H1 (cell line): ENCODE measurements at regions not wholly inside any gene's neighbourhood (a gene's known extent, or its start where the extent isn't known, plus 50 kb on each side); places are given as distances from the start of the nearest gene placed in this dataset.

ENCODE experiments used
- CTCF ChIA-PET: fragments of 300-600 bp; sonication (Branson Sonifier 250); formaldehyde crosslinking; loops from one replicate; lab custom pipeline; 2021; ENCODE audit not compliant: partially characterized antibody; lab: Charles Lee
- POLR2A ChIA-PET: fragments of 300-600 bp; sonication (Branson Sonifier 250); formaldehyde crosslinking; loops from one replicate; lab custom pipeline; 2021; ENCODE audit warnings: inconsistent platforms; ENCODE audit not compliant: partially characterized antibody; lab: Charles Lee
- DNase-seq, 2 experiments: peaks; one replicate each; pipeline versions ENCODE4 v3.0.0 to v3.0.0-alpha.2; 2010 to 2022; ENCODE audit warnings: low spot score in 2 of 2, low read depth in 1 of 2, mixed read lengths in 1 of 2
- FAIRE-seq: peaks from 2 replicates; lab custom pipeline; 2011; peaks lifted over from hg19 to GRCh38; lab: Jason Lieb, UNC
- H2AFZ ChIP-seq: 2 replicates; pipeline ENCODE4 v1.8.1; 2012; ENCODE audit warnings: low read length, inconsistent platforms
- H2AK5ac ChIP-seq: 2 replicates; pipeline ENCODE4 v1.6.1; 2013; ENCODE audit warnings: low read depth, low read length
- H2BK120ac ChIP-seq: replicated peaks from 2 replicates; pipeline ENCODE3; 2013; ENCODE audit warnings: low read depth, low read length, inconsistent platforms
- H2BK12ac ChIP-seq: 2 replicates; pipeline ENCODE4 v1.6.1; 2013; ENCODE audit warnings: low read depth, low read length
- H2BK15ac ChIP-seq: 2 replicates; pipeline ENCODE4 v1.6.1; 2013; ENCODE audit warnings: low read length
- H2BK20ac ChIP-seq: 2 replicates; pipeline ENCODE4 v1.6.1; 2013; ENCODE audit warnings: low read length
- H2BK5ac ChIP-seq: 2 replicates; pipeline ENCODE4 v1.6.1; 2013; ENCODE audit warnings: low read depth, low read length
- H3K14ac ChIP-seq: 2 replicates; pipeline ENCODE4 v1.6.1; 2013; ENCODE audit warnings: inconsistent platforms; ENCODE audit not compliant: insufficient read length
- H3K18ac ChIP-seq: 2 replicates; pipeline ENCODE4 v1.6.1; 2013; ENCODE audit warnings: low read length; ENCODE audit errors: extremely low read depth
- H3K23ac ChIP-seq: 2 replicates; pipeline ENCODE4 v1.6.1; 2013; ENCODE audit warnings: inconsistent platforms; ENCODE audit not compliant: insufficient read length
- H3K23me2 ChIP-seq: 2 replicates; pipeline ENCODE4 v1.6.1; 2013; ENCODE audit warnings: low read depth, low read length
- H3K27ac ChIP-seq: 2 replicates; pipeline ENCODE4 v1.6.1; 2011; ENCODE audit warnings: low read depth, low read length, inconsistent platforms
- H3K27me3 ChIP-seq, 4 experiments: replicated peaks in 1 of 4; 1 replicate in 1 of 4; 2 replicates in 3 of 4; pipeline versions ENCODE4 v1.6.1 to v1.8.1; 2011 to 2013; ENCODE audit warnings: low read length in 3 of 4, mild to moderate bottlenecking in 3 of 4, inconsistent platforms in 2 of 4, mixed read lengths in 2 of 4, moderate library complexity in 1 of 4; ENCODE audit not compliant: control insufficient read depth in 3 of 4, insufficient read depth in 3 of 4; ENCODE audit errors: extremely low read depth in 1 of 4
- H3K36me3 ChIP-seq, 4 experiments: 2 replicates each; pipeline versions ENCODE4 v1.6.1 to v1.8.1; 2011 to 2013; ENCODE audit warnings: mild to moderate bottlenecking in 4 of 4, low read length in 3 of 4, moderate library complexity in 2 of 4, control low read depth in 1 of 4, inconsistent platforms in 1 of 4; ENCODE audit not compliant: insufficient read depth in 4 of 4, control insufficient read depth in 2 of 4
- H3K4ac ChIP-seq: replicated peaks from 2 replicates; pipeline ENCODE3; 2013; ENCODE audit warnings: low read length, low read depth, mixed read lengths, inconsistent platforms; ENCODE audit not compliant: insufficient read length
- H3K4me1 ChIP-seq, 4 experiments: replicated peaks in 1 of 4; 1 replicate in 1 of 4; 2 replicates in 3 of 4; pipeline versions ENCODE4 v1.6.1 to v1.8.1; 2011 to 2013; ENCODE audit warnings: low read length in 3 of 4, inconsistent platforms in 2 of 4, mixed read lengths in 1 of 4; ENCODE audit not compliant: insufficient read depth in 4 of 4, control insufficient read depth in 3 of 4
- H3K4me2 ChIP-seq, 2 experiments: 2 replicates each; pipeline versions ENCODE4 v1.6.1 to v1.8.1; 2011 to 2013; ENCODE audit warnings: low read depth in 2 of 2, low read length in 2 of 2, control low read depth in 1 of 2, inconsistent platforms in 1 of 2, mild to moderate bottlenecking in 1 of 2; ENCODE audit not compliant: insufficient read depth in 1 of 2
- H3K4me3 ChIP-seq, 4 experiments: fragments of 200-600, 300-600 bp in 1 of 4; sonication (generic), shearing (Covaris generic), sonication (Bioruptor Twin) in 1 of 4; 2 replicates each; pipeline versions ENCODE4 v1.5.1 to v1.8.1; 2011 to 2016; ENCODE audit warnings: low read length in 4 of 4, low read depth in 3 of 4, control low read depth in 2 of 4, inconsistent platforms in 2 of 4, mild to moderate bottlenecking in 2 of 4, mixed read lengths in 1 of 4, moderate library complexity in 1 of 4; ENCODE audit not compliant: insufficient read depth in 2 of 4; ENCODE audit errors: extremely low read depth in 1 of 4
- H3K56ac ChIP-seq: replicated peaks from 2 replicates; pipeline ENCODE3; 2013; ENCODE audit warnings: low read depth, mild to moderate bottlenecking, mixed read lengths, low read length, inconsistent platforms; ENCODE audit not compliant: insufficient read length
- H3K79me1 ChIP-seq: 2 replicates; pipeline ENCODE4 v1.6.1; 2013; ENCODE audit warnings: low read depth, low read length, control low read depth
- H3K79me2 ChIP-seq, 2 experiments: 2 replicates each; pipeline versions ENCODE4 v1.6.1 to v1.8.1; 2012 to 2013; ENCODE audit warnings: low read length in 2 of 2, mild to moderate bottlenecking in 2 of 2, inconsistent platforms in 1 of 2; ENCODE audit not compliant: insufficient read depth in 2 of 2, control insufficient read depth in 1 of 2
- H3K9ac ChIP-seq, 4 experiments: replicated peaks in 1 of 4; 1 replicate in 1 of 4; 2 replicates in 3 of 4; pipeline versions ENCODE4 v1.6.1 to v1.8.1; 2011 to 2013; ENCODE audit warnings: low read depth in 3 of 4, low read length in 3 of 4, control low read depth in 2 of 4, mild to moderate bottlenecking in 2 of 4, moderate library complexity in 2 of 4, inconsistent platforms in 1 of 4; ENCODE audit errors: extremely low read depth in 1 of 4
- H3K9me3 ChIP-seq, 2 experiments: 2 replicates each; pipeline versions ENCODE4 v1.6.1 to v1.8.1; 2012 to 2013; ENCODE audit warnings: mild to moderate bottlenecking in 2 of 2, moderate library complexity in 2 of 2, control low read depth in 1 of 2, inconsistent platforms in 1 of 2, low read depth in 1 of 2, low read length in 1 of 2, mixed read lengths in 1 of 2; ENCODE audit not compliant: insufficient read depth in 2 of 2
- H4K20me1 ChIP-seq, 2 experiments: replicated peaks in 1 of 2; 2 replicates each; pipeline versions ENCODE3 to v1.8.1; 2011 to 2013; ENCODE audit warnings: inconsistent platforms in 2 of 2, low read length in 2 of 2, mild to moderate bottlenecking in 1 of 2; ENCODE audit not compliant: insufficient read depth in 2 of 2, control insufficient read depth in 1 of 2
- H4K5ac ChIP-seq: 2 replicates; pipeline ENCODE4 v1.6.1; 2013; ENCODE audit warnings: low read length, low read depth, mixed read lengths, inconsistent platforms; ENCODE audit not compliant: insufficient read length
- H4K8ac ChIP-seq: 2 replicates; pipeline ENCODE4 v1.8.0; 2013; ENCODE audit warnings: mild to moderate bottlenecking, moderate library complexity, low read length, inconsistent platforms; ENCODE audit not compliant: insufficient read depth; ENCODE audit errors: extremely low read depth
- H4K91ac ChIP-seq: replicated peaks from 2 replicates; pipeline ENCODE3; 2013; ENCODE audit warnings: low read length, mixed read lengths, inconsistent platforms; ENCODE audit not compliant: insufficient read length
- CTBP2 ChIP-seq: IDR thresholded peaks from 2 replicates; pipeline ENCODE4 v1.7.0; 2011; ENCODE audit warnings: borderline replicate concordance, mild to moderate bottlenecking, moderate library complexity, mixed read lengths, low read length; ENCODE audit not compliant: insufficient read depth, insufficient read length
- CTCF ChIP-seq, 3 experiments: IDR thresholded peaks; 1 replicate in 2 of 3; 2 replicates in 1 of 3; pipeline versions ENCODE4 v1.5.1 to v1.6.1; 2011; ENCODE audit warnings: low read length in 3 of 3, mild to moderate bottlenecking in 3 of 3, inconsistent platforms in 2 of 3, low read depth in 1 of 3, moderate library complexity in 1 of 3; ENCODE audit not compliant: insufficient read depth in 1 of 3; ENCODE audit errors: control extremely low read depth in 1 of 3
- KDM1A ChIP-seq: fragments of 200-600, 300-600 bp; sonication (generic); IDR thresholded peaks from 2 replicates; pipeline ENCODE4 v1.7.1; 2016; ENCODE audit warnings: mild to moderate bottlenecking, low read length, borderline replicate concordance
- NANOG ChIP-seq: IDR thresholded peaks from 2 replicates; pipeline ENCODE4 v1.6.1; 2011; ENCODE audit warnings: low read length, low read depth, mild to moderate bottlenecking, inconsistent platforms; ENCODE audit not compliant: insufficient read depth, poor library complexity, severe bottlenecking
- SP4 ChIP-seq: IDR thresholded peaks from 2 replicates; pipeline ENCODE4 v1.6.1; 2012; ENCODE audit warnings: low read length, inconsistent platforms
- WGBS, 2 experiments: shearing (Covaris generic) in 1 of 2; methylation state at CpG; one replicate each; pipeline versions ENCODE4 v1.1.6 to v1.1.7; 2013 to 2015; ENCODE audit warnings: low lambda C conversion rate in 2 of 2, mixed read lengths in 2 of 2, inconsistent platforms in 1 of 2, low coverage in 1 of 2, missing lambda C conversion rate in 1 of 2; ENCODE audit not compliant: insufficient replicate concordance in 2 of 2, insufficient coverage in 1 of 2, insufficient read length in 1 of 2; ENCODE audit errors: extremely low coverage in 1 of 2, missing lambda C conversion rate in 1 of 2; 5-methylcytosine and 5-hydroxymethylcytosine counted together
- TF ChIP-seq, protein P1 (sequence below): IDR thresholded peaks from 2 replicates; pipeline ENCODE4 v1.6.1; 2012; ENCODE audit warnings: inconsistent platforms
- TF ChIP-seq, protein P2 (sequence below): IDR thresholded peaks from 2 replicates; pipeline ENCODE4 v1.6.1; 2011; ENCODE audit warnings: low read depth, mild to moderate bottlenecking, low read length; ENCODE audit not compliant: insufficient read depth

GRCh38 chr9:117782931-117783788 lies 79.0 kb downstream of the TLR4 start:
- H2AK5ac ChIP-seq, result no peak overlapping the region
- H3K9ac ChIP-seq, result no peak overlapping the region
- H3K4me1 ChIP-seq, result peaks cover 0 to 6% (median 3%) of the 10 kb centered on the region in 4 experiments; a peak in 4 of 7 replicates
- H2BK5ac ChIP-seq, result no peak overlapping the region
- H2BK15ac ChIP-seq, result no peak overlapping the region
- H3K79me1 ChIP-seq, result no peaks in the 10 kb centered on the region
- no peak overlapping the region for H2BK120ac ChIP-seq
- ChIA-PET CTCF (interaction anchor here (0.7 to 2.8 kb wide), 13 partner anchors 7 to 743 kb away, joined by 3 to 8 read pairs (median 4); no protein-coding TSS in a partner anchor), POLR2A (no interaction called here)
- DNase-seq (peak; percentile 54 to 77), FAIRE-seq (peak; percentile 90)
- no peak overlapping the region for H3K14ac ChIP-seq
- H3K4me3 ChIP-seq, result no peak overlapping the region
- no peaks in the 10 kb centered on the region for H3K79me2 ChIP-seq
- H4K5ac ChIP-seq, result no peak overlapping the region
- H3K56ac ChIP-seq, result no peak overlapping the region
- whole genome bisulfite sequencing, 2 experiments, result 64% methylated on average over 8 of the region's 10 CpGs; no CpG with 5 or more reads in 1 of the 2 experiments
- no peaks in the 10 kb centered on the region for H3K23me2 ChIP-seq
- H3K4me2 ChIP-seq, result no peak overlapping the region
- H4K8ac ChIP-seq, result no peak overlapping the region
- no peaks in the 10 kb centered on the region for H3K27me3 ChIP-seq
- H2BK20ac ChIP-seq, result peak overlapping the region; percentile 44; the same call in 1 of the 2 replicates
- H4K20me1 ChIP-seq, result no peaks in the 10 kb centered on the region
- H2AFZ ChIP-seq, result peak overlapping the region; percentile 95; the same call in 1 of the 2 replicates
- no peak overlapping the region for H3K18ac ChIP-seq
- H4K91ac ChIP-seq, result no peak overlapping the region
- H3K23ac ChIP-seq, result no peak overlapping the region
- H3K36me3 ChIP-seq, result no peaks in the 10 kb centered on the region
- H2BK12ac ChIP-seq, result no peak overlapping the region; the same call in 1 of the 2 replicates
- no peak overlapping the region for H3K27ac ChIP-seq
- no peak overlapping the region for H3K4ac ChIP-seq
- no peaks in the 10 kb centered on the region for H3K9me3 ChIP-seq
- TF ChIP-seq NANOG (no peak), CTCF (IDR thresholded peaks at IDR 0.05; ENCODE audit: control extremely low read depth in 1 of 3, insufficient read depth in 1 of 3, low read depth in 1 of 3, low read length in 3 of 3) (peak; percentile 78 to 87 (median 80)), KDM1A (no peak), SP4 (no peak), CTBP2 (no peak)
- TF ChIP-seq, protein P1, sequence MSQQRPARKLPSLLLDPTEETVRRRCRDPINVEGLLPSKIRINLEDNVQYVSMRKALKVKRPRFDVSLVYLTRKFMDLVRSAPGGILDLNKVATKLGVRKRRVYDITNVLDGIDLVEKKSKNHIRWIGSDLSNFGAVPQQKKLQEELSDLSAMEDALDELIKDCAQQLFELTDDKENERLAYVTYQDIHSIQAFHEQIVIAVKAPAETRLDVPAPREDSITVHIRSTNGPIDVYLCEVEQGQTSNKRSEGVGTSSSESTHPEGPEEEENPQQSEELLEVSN, result no peak
- TF ChIP-seq, protein P2, sequence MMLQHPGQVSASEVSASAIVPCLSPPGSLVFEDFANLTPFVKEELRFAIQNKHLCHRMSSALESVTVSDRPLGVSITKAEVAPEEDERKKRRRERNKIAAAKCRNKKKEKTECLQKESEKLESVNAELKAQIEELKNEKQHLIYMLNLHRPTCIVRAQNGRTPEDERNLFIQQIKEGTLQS, result no peak
